Retinal pigment epithelial cell (primary cell): ENCODE measurements at regions not wholly inside any gene's neighbourhood (a gene's known extent, or its start where the extent isn't known, plus 50 kb on each side); places are given as distances from the start of the nearest gene placed in this dataset.
A peak's percentile ranks its signal among the peaks of the same experiment; 100 is the strongest.

ENCODE experiments used
- DNase-seq: peaks from one replicate; pipeline ENCODE4 v3.0.0-alpha.2; 2010; ENCODE audit warnings: low read depth
- H3K4me3 ChIP-seq: 2 replicates; pipeline ENCODE4 v1.5.1; 2011; ENCODE audit warnings: mild to moderate bottlenecking, low read length, control low read depth, moderate library complexity
- CTCF ChIP-seq: conservative IDR thresholded peaks from 2 replicates; pipeline ENCODE4 v1.5.1; 2011; ENCODE audit warnings: low read depth, low read length, control low read depth, inconsistent platforms

- DNase-seq: no peak
These were observed 99.2 kb upstream of the ZNF469 start for GRCh38 chr16:88283596-88283995.

GRCh38 chr16:88284101-88284500, 98.7 kb upstream of the ZNF469 start:
- DNase-seq: no peak
- no peak overlapping the region for H3K4me3 ChIP-seq
- TF ChIP-seq CTCF: no peak

More at GRCh38 chr16:88283596-88283995, 99.2 kb upstream of the ZNF469 start:
- H3K4me3 ChIP-seq: no peak overlapping the region
- no peak for TF ChIP-seq CTCF

- no peak for TF ChIP-seq CTCF
- H3K4me3 ChIP-seq: no peak overlapping the region
- DNase-seq: no peak
These were observed 97.9 kb upstream of the ZNF469 start for GRCh38 chr16:88284626-88285513.

- no peak for DNase-seq
- H3K4me3 ChIP-seq: no peak overlapping the region
- no peak for TF ChIP-seq CTCF
These were observed 97.3 kb upstream of the ZNF469 start for GRCh38 chr16:88285514-88285822.

- TF ChIP-seq CTCF: no peak
- no peak for DNase-seq
- no peak overlapping the region for H3K4me3 ChIP-seq
These were observed 96.3 kb upstream of the ZNF469 start for GRCh38 chr16:88286301-88286923.

GRCh38 chr16:88287219-88287618, 95.5 kb upstream of the ZNF469 start:
- no peak overlapping the region for H3K4me3 ChIP-seq
- TF ChIP-seq CTCF: peak; percentile 67
- no peak for DNase-seq

- H3K4me3 ChIP-seq: no peak overlapping the region
- DNase-seq: no peak
- TF ChIP-seq CTCF: no peak
These were observed 94.5 kb upstream of the ZNF469 start for GRCh38 chr16:88288303-88288702.
